Motor neuron (in vitro differentiated cells): ENCODE measurements at regions not wholly inside any gene's neighbourhood (a gene's known extent, or its start where the extent isn't known, plus 50 kb on each side); places are given as distances from the start of the nearest gene placed in this dataset.

Experiments
- ATAC-seq, 8 experiments: fragments of 200-7000 bp; cut with Tn5 transposase; replicated peaks in 6 of 8; 2 replicates each; pipeline ENCODE4 v1.8.0; 2021; ENCODE audit warnings: mild to moderate bottlenecking in 8 of 8, moderate library complexity in 8 of 8
- H3K27ac ChIP-seq, 2 donors: fragments of 250-450 bp; sonication (Bioruptor Pico); 2 replicates each; pipeline ENCODE4 v1.9.0; 2021; ENCODE audit warnings: antibody characterized with exemption in 2 of 2, mild to moderate bottlenecking in 2 of 2, moderate library complexity in 1 of 2
- H3K4me1 ChIP-seq, 2 donors: fragments of 250-450 bp; sonication (Bioruptor Pico); replicated peaks in 1 of 2; 2 replicates each; pipeline ENCODE4 v1.6.1; 2021; ENCODE audit warnings: antibody characterized with exemption in 2 of 2, mild to moderate bottlenecking in 2 of 2, moderate library complexity in 1 of 2
- H3K4me3 ChIP-seq, 5 donors: fragments of 250-450 bp; sonication (Bioruptor Pico); 2 replicates each; pipeline ENCODE4 v1.9.0; 2021; ENCODE audit warnings: antibody characterized with exemption in 5 of 5, mild to moderate bottlenecking in 5 of 5, moderate library complexity in 4 of 5
- WGBS, 10 experiments: fragments of 450-650 bp; shearing (Covaris generic); methylation state at CpG; one replicate each; pipeline ENCODE4 v1.0.0; 2022; 5-methylcytosine and 5-hydroxymethylcytosine counted together
- in situ Hi-C, 9 experiments: fragments of 400-800 bp; cut with MboI; loops; one replicate each; pipeline ENCODE4 v1.15.0; 2021; ENCODE audit warnings: low sequenced_read_pairs in 9 of 9, low pct_unique_long_range_greater_than_20kb in 2 of 9; ENCODE audit not compliant: unreplicated experiment in 9 of 9

DNA sequence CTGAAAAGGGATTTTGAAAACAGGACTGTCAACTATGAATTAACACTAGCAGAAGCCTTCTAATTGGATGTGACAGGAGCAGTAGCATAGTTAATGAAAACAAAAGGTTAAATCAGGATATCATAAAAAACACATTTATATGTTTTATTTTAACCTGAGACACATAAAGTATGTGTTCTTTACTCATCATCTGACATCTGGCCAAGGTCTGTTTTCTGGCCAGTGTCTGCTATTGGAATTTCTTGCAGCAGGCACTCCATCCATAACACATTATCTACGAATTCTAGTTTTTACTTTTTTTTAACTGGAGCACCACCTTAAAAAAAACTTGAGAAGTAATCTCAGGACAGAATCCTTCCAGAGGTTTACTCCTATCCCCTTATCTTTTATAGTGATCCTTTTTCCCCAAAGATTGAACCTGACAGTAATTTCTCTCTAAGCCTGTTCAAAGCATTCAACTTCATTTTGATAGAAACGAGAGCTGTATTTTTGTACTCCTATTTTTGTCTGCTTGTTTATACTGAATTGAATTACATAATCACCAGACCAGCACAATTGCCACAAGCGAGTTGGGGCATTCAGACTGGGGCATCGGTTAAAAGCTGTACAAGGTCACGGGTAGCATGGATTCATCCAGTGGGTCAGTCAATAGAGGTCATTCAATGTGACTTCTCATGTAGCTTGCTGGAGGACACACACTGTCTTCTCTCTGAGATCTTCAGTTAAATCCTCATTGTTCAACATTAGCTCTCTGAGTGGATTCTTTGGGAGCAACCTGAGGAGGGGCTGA lies 205.6 kb upstream of the CLINT1 start:
- in situ Hi-C loops: loop anchor here in 1 of 9 experiments (25.0 kb wide), 1 partner anchor 623 kb away; no protein-coding TSS in a partner anchor
- peaks cover 0 to 6% of the 10 kb centered on the region in 2 donors for H3K4me1 ChIP-seq

DNA sequence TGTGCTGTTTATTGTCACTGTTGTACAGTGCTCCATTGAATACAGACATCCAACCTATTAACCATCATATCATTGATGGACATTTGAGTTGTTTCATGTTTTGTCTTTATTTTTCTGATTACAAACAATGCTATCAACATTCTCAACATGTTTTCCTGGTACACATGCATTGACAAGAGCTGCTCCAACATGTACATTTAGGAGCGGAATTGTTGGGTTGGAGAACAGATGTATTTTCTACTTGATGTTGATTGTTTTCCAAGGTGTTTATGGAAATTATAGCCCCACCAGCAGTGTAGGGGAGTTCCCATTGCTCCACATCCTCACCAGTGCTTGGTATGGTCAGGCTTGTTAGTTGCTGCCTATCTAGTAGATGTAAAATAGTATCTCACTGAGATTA lies 204.1 kb upstream of the CLINT1 start:
- in situ Hi-C loops: loop anchor here in 1 of 9 experiments (25.0 kb wide), 1 partner anchor 624 kb away; no protein-coding TSS in a partner anchor
- no peak for ATAC-seq
- Histone ChIP-seq H3K4me3 (no peak overlapping the region), H3K4me1 (no peaks in the 10 kb centered on the region), H3K27ac (no peak overlapping the region)
- WGBS, 10 experiments: 88 to 100% (median 100%) methylated on average over 1 of the region's 1 CpG; no CpG with 5 or more reads in 4 of the 10 experiments

More for the DNA sequence above, 205.6 kb upstream of the CLINT1 start:
- H3K27ac ChIP-seq: no peak overlapping the region
- no peak for ATAC-seq
- WGBS, 10 experiments: 0 to 90% (median 73%) methylated on average over 1 to 5 of the region's 5 CpGs; no CpG with 5 or more reads in 1 of the 10 experiments
- H3K4me3 ChIP-seq: no peak overlapping the region

DNA sequence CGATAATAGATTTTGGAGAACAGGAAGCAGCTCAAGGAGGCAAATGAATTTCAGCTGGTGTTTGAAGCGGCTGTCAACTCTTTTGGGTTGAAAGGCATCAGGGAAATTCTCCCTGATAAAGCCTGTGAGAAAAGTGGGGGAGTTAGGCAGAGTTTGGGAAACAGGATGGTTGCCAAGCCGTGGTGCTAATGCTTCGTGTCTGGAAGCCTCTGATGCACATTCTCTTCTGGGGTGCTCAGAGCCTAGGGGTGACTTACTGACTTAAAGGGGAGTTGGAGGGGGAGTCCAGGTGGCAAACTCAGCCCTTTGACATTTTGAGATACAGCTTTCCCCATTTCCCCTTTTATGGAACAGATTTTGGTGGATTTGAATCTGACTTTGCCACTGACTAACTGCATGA lies 202.5 kb upstream of the CLINT1 start:
- Histone ChIP-seq H3K4me1 (no peaks in the 10 kb centered on the region), H3K4me3 (no peak overlapping the region), H3K27ac (no peak overlapping the region)
- WGBS, 10 experiments: 71 to 100% (median 85%) methylated on average over 1 to 4 of the region's 4 CpGs; no CpG with 5 or more reads in 4 of the 10 experiments
- in situ Hi-C loops: loop anchor here in 1 of 9 experiments (25.0 kb wide), 1 partner anchor 626 kb away; no protein-coding TSS in a partner anchor
- ATAC-seq: no peak

DNA sequence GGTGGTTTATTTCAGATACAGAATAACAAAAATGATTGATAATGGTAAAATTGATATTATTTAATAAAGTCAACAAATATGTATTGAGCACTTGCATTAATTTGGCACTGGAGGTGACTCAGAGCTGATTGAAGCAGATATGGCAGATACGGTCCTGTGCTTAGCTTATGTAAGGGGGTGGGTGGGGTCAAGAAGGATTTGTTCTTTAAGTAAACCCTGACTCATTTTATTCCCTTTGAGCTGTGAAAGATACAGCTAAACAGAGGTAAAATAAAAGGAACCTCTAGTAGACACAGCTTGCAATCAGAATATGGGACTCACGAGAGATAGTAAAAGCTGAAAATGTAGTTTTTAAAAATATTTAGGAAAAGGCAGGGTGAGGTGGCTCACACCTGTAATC lies 201.3 kb upstream of the CLINT1 start:
- H3K27ac ChIP-seq: no peak overlapping the region
- in situ Hi-C loops: loop anchor here in 1 of 9 experiments (25.0 kb wide), 1 partner anchor 627 kb away; no protein-coding TSS in a partner anchor
- WGBS, 10 experiments: 37 to 100% (median 75%) methylated on average over 1 to 2 of the region's 2 CpGs; no CpG with 5 or more reads in 3 of the 10 experiments

DNA sequence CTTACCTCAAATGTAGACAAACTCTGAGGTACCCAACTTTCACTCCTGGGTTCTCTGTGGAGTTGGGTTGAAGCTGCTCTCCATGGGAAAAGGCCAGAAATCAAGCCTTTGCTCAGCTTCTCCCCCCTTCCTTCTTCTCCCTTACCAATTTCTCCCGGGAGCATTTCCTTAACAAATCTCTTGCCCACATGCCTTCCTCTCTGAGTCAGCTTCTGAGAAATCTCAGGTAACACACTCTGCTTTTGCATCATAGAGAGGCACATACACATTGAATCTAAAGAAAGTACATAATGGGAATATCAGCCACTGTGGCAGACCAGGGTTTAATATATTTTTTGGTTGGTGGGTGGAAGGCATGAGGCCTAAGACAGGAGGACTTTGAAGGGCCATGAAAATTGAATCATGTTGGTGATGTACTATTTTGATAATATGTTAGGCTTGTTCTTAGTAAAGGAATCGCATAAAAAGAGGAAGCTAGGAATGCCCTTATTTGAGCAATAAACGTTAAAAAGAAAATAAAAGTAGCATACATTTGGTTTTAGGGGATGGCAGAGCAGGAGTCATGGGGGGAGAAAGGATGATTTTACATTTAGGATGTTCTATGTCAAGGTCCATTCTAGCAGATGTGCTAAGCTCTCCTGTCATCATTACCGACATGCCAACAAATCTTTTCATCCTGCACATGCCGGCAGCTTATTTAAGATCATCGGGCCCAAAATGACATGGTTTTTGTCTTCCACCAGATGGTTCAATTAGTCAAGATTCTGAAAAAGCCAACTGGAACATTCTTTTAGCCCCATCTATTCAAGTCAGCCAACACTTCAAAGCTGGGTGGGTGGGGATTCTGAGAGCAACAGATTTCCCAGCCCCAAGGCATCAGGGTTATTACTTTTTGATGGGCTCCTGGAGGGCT lies 199.5 kb upstream of the CLINT1 start:
- ATAC-seq: no peak
- Histone ChIP-seq H3K27ac (no peak overlapping the region), H3K4me1 (peaks cover 15 to 20% of the 10 kb centered on the region in 2 donors), H3K4me3 (no peak overlapping the region)
- WGBS, 10 experiments: 21 to 90% (median 62%) methylated on average over 1 to 6 of the region's 6 CpGs
- in situ Hi-C loops: loop anchor here in 1 of 9 experiments (25.0 kb wide), 1 partner anchor 629 kb away; no protein-coding TSS in a partner anchor

More for the DNA sequence above, 201.3 kb upstream of the CLINT1 start:
- no peak overlapping the region for H3K4me3 ChIP-seq
- H3K4me1 ChIP-seq: peaks cover 6 to 9% of the 10 kb centered on the region in 2 donors
- ATAC-seq: peak in 1 of 8 experiments; percentile 41

DNA sequence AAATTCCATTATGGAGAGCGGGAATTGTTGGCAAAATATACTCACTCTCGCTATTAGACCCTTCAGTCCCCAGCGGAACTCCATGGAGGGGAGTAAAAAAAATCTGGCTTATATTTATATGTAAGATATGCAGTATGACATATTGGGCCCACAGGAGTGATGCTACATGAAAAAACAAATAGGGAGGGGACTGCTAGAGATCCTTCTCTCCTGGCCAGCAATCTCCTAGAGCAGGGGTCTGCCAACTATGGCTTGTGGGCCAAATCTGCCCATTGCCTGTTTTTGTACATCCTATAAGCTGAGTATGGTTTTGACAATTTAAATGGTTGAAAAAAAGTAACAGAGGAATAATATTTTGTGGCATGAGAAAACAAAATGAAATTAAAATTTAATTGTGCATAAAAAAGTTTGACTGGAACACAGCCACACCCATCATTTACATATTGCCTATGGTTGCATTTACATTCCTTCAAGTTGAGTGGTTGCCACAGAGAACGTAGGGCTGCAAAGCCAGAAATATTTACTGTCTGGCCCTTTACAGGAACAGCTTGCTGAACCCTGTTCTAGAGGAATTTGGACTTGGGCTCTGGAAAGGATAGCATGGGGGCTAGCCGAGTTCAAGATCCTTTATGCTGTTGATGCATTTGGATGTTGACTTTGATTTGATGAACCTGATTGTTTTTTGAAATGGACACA lies 197.3 kb upstream of the CLINT1 start:
- H3K4me3 ChIP-seq: no peak overlapping the region
- WGBS, 10 experiments: 42 to 98% (median 87%) methylated on average over 1 to 5 of the region's 5 CpGs; no CpG with 5 or more reads in 2 of the 10 experiments
- ATAC-seq: peak in 3 of 8 experiments; percentile 78 to 92 (median 81)
- H3K27ac ChIP-seq: no peak overlapping the region
- in situ Hi-C loops: loop anchor here in 1 of 9 experiments (25.0 kb wide), 1 partner anchor 631 kb away; no protein-coding TSS in a partner anchor
- H3K4me1 ChIP-seq: peaks cover 15 to 20% of the 10 kb centered on the region in 2 donors

DNA sequence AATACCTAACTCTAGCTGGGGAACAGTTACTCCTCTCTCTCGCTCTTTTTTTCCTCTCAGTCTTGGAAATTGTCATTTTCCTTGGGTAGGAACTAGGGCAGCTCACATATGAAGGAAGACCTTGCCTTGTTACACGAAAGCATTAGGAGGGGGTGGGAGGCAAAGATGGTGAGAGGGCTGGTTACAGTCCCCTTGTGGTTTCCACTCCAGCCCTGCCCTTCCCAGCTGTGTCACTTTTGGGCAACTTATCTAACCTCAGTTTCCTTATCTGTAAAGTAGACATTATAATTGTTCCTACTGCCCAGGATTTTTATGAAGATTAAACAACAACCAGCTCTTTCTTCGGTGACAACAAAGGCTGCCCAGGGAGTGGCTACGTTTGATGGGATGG lies 196.2 kb upstream of the CLINT1 start:
- in situ Hi-C loops: loop anchor here in 1 of 9 experiments (25.0 kb wide), 1 partner anchor 632 kb away; no protein-coding TSS in a partner anchor
- Histone ChIP-seq H3K4me3 (no peak overlapping the region), H3K27ac (peak overlapping the region; percentile 18 to 29), H3K4me1 (peaks cover 15 to 20% of the 10 kb centered on the region in 2 donors)
- no peak for ATAC-seq
- WGBS, 10 experiments: 0 to 86% (median 56%) methylated on average over 1 to 4 of the region's 4 CpGs; no CpG with 5 or more reads in 1 of the 10 experiments

DNA sequence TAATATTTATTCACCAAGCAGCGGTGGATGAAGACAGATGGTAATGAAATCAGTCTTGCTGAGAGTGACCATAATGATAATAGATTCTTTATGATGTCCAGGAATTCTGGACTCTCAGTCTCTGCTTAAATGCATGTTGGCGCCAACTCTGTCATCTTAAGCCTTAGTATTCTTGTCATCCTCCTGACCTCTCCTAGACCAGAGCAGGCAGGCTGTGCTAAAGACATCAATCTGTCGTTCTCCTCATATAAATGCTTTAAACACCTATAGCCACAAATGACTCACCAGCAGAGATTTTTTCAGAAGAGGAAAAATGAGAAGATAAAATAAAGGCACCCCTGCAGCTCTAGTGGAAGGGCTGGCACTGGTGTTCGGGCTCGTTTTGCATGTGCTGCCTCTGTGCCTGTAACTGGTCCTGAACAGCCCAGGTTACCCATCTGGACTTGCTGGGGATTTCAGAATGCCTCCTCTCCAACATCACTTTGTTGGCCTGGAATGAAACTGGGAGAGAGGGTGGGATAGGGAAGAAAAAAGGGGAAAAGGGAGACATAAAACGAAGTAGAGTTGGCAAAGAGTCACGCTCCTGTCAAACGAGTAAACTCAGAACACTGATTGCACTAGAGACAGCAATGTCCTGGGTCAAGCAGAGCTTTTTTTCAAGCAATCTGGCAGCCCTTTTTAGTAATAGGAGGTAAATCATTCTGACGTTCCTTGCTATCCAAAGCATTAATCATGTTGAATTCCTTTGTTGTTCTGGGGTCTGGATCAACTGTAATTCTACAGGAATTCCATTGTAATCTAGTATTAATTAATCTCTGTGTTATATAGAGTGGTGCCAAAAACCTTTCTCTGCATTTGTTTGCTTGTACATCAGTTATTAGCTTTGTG lies 195.5 kb upstream of the CLINT1 start:
- Histone ChIP-seq H3K4me1 (peaks cover 15 to 20% of the 10 kb centered on the region in 2 donors), H3K27ac (peak overlapping the region in 1 of 2 donors; percentile 29), H3K4me3 (no peak overlapping the region)
- WGBS, 10 experiments: 17 to 80% (median 57%) methylated on average over 1 to 8 of the region's 9 CpGs; no CpG with 5 or more reads in 2 of the 10 experiments
- peak in 6 of 8 experiments; percentile 59 to 89 (median 85) for ATAC-seq
- in situ Hi-C loops: loop anchor here in 1 of 9 experiments (25.0 kb wide), 1 partner anchor 633 kb away; no protein-coding TSS in a partner anchor

DNA sequence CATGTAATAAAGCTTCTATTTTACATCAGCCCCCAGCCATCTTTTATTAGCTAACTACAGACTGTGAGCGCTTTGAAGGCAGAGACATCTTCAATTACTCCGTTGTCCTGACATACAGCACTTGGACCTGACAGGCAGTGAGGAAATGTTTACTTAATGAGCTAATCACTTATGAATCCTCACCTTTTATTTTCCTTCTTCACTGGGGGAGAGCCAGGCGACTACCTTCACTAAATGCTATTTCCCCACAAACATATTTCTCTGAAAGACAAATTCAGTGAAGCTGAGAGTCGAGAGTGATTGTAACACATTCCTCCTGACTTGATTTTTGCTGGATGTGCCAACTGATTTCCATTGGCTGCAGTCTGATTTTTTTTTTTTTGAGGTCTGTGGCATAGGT lies 192.1 kb upstream of the CLINT1 start:
- in situ Hi-C loops: loop anchor here in 1 of 9 experiments (25.0 kb wide), 1 partner anchor 636 kb away; no protein-coding TSS in a partner anchor
- 40 to 100% (median 74%) methylated on average over 1 to 4 of the region's 4 CpGs; no CpG with 5 or more reads in 2 of the 10 experiments for WGBS, 10 experiments
- Histone ChIP-seq H3K27ac (no peak overlapping the region), H3K4me3 (no peak overlapping the region), H3K4me1 (peaks cover 15 to 20% of the 10 kb centered on the region in 2 donors)
- ATAC-seq: no peak

DNA sequence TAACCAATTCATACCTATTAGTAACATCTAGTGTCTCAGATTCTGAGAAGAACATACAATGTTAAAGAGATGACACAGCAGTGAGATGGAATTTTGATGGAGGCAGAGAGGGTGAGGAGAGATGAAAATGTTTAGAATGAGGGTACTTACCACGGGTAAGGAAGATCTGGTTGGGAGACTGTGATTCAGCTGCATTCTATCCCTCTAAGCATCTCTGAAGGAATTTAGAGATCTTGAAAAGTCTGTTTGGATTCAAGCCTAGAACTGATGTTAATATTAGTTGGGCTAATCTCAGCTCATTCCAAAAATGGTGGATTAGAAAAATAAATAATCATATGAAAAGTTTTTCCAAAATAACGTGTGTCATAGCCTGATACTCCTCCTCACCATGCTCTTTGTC lies 191.5 kb upstream of the CLINT1 start:
- Histone ChIP-seq H3K4me1 (peaks cover 9 to 16% of the 10 kb centered on the region in 2 donors), H3K4me3 (no peak overlapping the region), H3K27ac (no peak overlapping the region)
- ATAC-seq: no peak
- 8 to 81% (median 66%) methylated on average over 1 to 2 of the region's 2 CpGs; no CpG with 5 or more reads in 1 of the 10 experiments for WGBS, 10 experiments
- in situ Hi-C loops: loop anchor here in 1 of 9 experiments (25.0 kb wide), 1 partner anchor 637 kb away; no protein-coding TSS in a partner anchor

DNA sequence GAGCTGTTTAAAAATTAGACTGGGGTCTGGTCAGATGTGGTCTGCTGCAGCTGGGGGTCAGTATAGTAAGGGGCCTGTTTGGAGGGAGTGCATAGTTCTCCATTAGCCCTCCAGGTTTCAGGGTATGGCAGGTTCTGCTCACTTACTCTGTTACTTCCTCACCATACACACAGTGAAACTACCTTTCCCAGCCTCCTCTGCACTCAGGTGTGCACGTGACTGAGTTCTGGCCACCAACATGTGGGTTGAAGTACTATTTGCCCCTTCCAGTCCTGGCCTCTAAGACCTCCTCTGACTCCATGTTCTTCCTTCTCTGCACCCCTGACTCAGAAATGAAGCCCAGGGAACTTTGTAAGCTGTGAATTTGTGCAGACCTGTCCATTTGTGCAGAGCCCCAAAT lies 190.5 kb upstream of the CLINT1 start:
- Histone ChIP-seq H3K4me1 (peaks cover 3 to 7% of the 10 kb centered on the region in 2 donors), H3K4me3 (no peak overlapping the region), H3K27ac (no peak overlapping the region)
- ATAC-seq: no peak
- 71 to 86% methylated on average over 1 of the region's 1 CpG; no CpG with 5 or more reads in 8 of the 10 experiments for WGBS, 10 experiments
- in situ Hi-C loops: no loop called here
